ENCODE measurements at regions not wholly inside any gene's neighbourhood (a gene's known extent, or its start where the extent isn't known, plus 50 kb on each side); places are given as distances from the start of the nearest gene placed in this dataset.
"Not testable (repeated sequence)": the region's sequence is repeated elsewhere in the genome, so short reads cannot be mapped to it uniquely, and the experiment has no call there.

- TF ChIP-seq CTCF (IDR thresholded peaks at IDR 0.05; ENCODE audit: insufficient read depth, low read length); REST (IDR thresholded peaks at IDR 0.05; ENCODE audit: insufficient replicate concordance, low read depth); GABPA (IDR thresholded peaks at IDR 0.05; ENCODE audit: low read depth); POLR2AphosphoS5 (IDR thresholded peaks at IDR 0.05; ENCODE audit: low read depth); SPI1 (IDR thresholded peaks at IDR 0.05; ENCODE audit: borderline replicate concordance, low read depth): not testable (repeated sequence)
Measured at GRCh38 chr6:22140736-22141135, 156.1 kb downstream of the PRL start.
